HG03442 (cell line): ENCODE measurements at regions not wholly inside any gene's neighbourhood (a gene's known extent, or its start where the extent isn't known, plus 50 kb on each side); places are given as distances from the start of the nearest gene placed in this dataset.

ENCODE experiments used
- ATAC-seq: cut with Tn5 transposase; IDR thresholded peaks from one replicate; pipeline ENCODE4 v1.9.1; 2021; ENCODE audit warnings: mild to moderate bottlenecking, moderate library complexity; ENCODE audit not compliant: unreplicated experiment

DNA sequence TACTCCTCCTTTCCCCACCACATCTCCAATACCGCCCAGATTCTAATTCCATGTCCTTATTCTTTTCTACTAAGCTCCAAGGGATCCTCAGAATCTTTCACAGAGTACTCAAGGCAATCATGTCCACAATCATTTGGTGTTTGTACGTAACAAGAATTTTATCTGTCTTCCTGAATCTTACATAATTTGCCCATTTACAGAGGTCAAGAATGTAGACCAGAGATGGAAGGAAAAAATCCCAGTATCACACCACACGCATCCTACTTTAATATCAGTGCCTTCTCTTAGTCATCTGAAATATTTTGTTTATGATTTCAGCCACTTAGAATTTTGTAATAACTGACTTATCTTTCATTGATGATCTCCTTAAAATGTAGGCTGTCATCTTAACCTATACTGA, 366.0 kb upstream of the LRRC7 start:
- no peak for ATAC-seq

GRCh38 chr1:69203166-69203565, 364.6 kb upstream of the LRRC7 start:
- no peak for ATAC-seq

DNA sequence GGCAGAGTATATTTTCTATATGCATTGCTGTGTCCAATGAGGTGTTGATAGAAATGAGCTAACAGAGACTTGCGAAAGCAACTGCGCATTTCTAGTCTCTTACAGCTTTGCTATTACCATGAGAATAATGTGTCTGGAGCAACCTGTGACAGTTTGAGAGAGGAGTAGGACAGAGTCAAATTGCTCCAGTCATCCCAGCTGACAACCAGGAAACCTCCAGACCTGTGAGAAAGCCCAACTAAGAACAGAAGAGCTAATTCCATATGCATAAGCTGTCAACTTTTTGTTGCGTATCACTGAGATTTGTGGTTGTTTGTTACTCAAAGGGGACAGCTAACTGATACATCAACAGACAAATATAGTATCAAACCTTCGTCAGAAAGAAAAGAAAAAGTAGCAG, 354.1 kb upstream of the LRRC7 start:
- no peak for ATAC-seq

DNA sequence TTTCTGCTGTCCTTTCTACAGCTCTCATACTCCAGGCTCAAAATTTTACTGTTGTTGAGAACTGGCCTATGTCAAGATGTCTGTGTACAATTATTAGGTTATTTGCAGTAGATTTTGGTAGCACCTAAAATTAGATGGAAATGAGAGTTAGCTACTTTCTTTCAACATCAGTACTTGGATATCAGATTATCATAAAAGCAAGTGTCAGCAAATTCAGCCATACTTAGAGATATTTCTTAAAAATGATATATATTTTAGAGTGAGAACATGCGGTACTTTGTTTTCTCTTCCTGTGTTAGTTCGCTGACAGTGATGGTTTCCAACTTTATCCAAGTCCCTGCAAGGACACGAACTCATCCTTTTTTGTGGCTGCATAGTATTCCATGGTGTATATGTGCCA, 351.8 kb upstream of the LRRC7 start:
- no peak for ATAC-seq

- ATAC-seq, result no peak
Measured at GRCh38 chr1:69220672-69221071, 347.1 kb upstream of the LRRC7 start.

DNA sequence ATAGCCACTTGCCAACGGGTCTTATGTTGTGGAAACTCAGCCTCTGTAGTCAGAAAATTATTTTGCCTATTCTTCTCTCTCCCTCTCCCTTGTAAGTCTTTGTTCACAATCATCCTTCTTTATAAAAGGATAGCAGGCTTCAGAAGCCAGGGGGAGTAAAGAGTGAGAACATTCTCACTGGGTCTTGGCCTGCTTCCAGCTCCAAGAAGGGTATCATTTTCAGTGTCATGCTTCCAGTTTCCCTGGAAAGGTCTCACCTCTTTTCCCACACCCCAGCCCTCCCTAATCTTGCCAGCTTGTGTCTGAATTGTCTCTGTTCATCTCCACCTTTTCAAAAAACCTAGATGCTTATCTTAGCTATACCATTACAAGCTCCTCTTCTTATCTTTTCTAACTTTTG, 346.2 kb upstream of the LRRC7 start:
- ATAC-seq, result no peak

DNA sequence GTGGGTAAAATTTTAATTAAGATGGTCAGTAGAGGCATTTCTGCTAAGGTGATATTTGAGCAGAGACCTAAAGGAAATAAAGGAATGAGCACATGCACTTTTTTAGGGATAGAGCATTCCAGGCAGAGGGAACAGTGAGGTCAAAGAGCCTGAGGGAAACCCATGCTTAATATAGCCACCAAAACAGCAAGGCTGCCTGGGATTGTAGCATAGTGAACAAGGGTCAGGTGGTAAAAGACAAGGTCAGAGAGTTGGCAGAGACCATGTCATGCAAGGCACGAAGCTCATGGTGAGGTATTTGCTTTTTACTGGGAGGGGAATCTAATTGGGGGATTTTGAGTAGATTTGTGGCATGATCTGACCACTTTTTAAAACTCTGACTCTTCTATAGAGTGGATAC, 344.6 kb upstream of the LRRC7 start:
- no peak for ATAC-seq

- ATAC-seq, result no peak
Measured at GRCh38 chr1:69228501-69228900, 339.2 kb upstream of the LRRC7 start.

- ATAC-seq, result no peak
Measured at GRCh38 chr1:69230208-69230607, 337.5 kb upstream of the LRRC7 start.

DNA sequence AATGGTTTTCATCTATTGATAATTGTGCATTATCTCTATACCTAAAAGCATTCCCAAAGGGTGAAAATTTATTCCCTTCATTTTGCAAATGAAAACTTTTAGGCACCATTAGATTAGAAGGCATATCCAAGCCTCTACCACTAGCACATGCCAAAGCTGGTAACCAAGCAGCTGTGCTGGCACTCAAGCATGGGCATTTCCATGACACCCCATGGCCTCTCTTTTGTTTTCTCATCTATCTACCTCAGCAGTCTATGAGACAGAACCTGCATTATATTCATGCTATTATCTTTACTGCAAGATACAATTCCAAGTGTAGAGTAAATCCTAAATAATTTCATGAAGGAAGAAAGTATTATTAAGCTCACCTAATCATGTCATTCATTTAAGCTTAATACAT, 334.3 kb upstream of the LRRC7 start:
- no peak for ATAC-seq

- no peak for ATAC-seq
Measured at GRCh38 chr1:69244211-69244610, 323.5 kb upstream of the LRRC7 start.

- ATAC-seq, result no peak
Measured at GRCh38 chr1:69246109-69246508, 321.6 kb upstream of the LRRC7 start.

- ATAC-seq, result no peak
Measured at GRCh38 chr1:69246710-69247109, 321.0 kb upstream of the LRRC7 start.

DNA sequence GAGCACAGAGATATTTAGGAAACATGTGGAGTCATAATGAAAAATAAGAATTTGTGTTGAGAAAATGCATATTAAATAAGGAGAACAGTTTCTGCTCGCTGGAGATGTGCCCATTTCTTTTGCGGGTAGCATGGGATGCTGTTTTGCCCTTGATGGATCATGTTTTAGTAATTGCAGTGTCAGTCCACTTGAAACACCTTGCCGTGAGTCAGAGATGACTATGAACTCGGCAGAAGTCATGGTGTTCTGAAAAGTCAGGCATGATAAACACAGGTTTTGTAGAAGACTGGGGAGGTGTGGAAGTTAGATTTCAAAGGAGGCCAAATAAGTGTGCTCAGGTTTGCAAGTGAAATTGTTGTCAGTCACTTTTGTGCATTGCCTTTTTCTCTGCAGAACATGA, 315.0 kb upstream of the LRRC7 start:
- no peak for ATAC-seq

DNA sequence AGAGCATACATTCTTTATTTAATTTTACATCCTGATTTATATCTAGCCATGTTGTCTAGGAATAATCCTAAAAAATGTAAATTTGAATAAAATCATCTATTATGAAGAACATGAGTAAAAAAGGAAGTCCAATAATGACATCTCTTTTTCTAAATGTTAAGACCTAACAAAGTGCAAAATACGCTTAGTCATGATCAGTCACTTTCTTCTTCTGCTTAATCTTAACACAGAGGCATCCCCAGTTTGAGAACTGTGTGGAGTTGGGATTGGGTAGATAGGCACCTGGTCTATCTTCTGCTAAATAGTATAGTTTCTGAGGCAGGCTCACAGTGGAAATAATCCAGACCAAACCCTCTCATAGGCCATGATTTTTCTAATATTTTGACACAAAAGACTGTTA, 311.7 kb upstream of the LRRC7 start:
- ATAC-seq, result no peak

- ATAC-seq, result no peak
Measured at GRCh38 chr1:69258842-69259241, 308.9 kb upstream of the LRRC7 start.

DNA sequence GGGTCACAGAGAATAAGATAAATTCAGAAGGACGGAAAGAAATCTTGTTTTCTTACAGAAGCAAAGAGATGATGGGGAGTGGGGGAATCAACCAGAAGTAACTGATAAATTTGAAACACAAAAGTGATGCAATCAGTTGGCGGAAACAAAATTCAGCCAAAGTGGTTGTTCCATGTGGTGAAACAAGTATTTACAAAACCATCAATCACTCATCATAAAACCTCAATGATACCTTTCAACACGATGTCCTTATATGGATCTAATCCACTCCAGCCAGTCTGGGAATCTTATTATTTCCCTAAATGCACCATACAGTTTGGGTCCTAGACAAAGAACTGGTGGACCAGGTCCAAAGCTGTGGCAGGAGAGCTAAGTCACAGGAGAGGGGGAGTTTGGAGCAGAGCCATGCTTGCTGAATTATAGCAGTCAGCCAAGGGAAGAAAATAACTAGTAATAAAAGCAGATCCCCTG, 303.8 kb upstream of the LRRC7 start:
- no peak for ATAC-seq

DNA sequence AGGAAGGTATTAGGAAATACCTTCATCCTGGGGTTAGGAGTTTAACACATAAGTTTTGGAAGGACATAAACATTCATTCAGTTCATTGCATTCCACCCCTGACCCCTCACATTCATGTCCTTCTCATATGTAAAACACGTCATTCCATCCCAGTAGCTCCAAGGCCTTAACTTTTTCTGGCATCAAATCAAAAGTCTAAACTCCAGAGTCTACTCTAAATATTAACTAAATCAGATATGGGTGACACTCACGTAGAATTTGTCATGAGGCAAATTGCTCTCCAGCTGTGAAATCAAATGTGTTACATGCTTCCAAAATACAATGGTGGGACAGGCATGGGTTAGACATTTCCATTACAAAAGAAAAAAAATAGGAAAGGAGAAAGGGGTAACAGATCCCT, 298.2 kb upstream of the LRRC7 start:
- no peak for ATAC-seq

GRCh38 chr1:69271587-69272125, 296.1 kb upstream of the LRRC7 start:
- no peak for ATAC-seq

DNA sequence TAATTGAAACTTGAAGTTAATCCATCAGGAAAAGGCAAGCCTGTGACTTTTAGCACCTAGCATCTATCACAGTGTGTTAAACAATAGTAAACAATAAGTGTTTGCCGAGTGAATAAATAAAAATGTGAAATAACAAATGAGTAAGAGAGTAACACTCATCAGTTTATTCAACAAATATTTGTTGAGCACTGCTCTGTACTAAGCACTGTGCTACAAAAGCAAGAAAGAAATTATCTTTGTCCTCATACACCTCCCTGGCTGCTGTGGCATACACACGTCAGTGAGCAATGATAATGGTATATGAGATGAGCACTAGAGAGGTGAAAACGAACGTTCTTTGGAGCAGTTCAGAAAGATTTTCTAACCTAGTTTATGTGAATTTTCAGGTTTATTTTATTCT, 295.0 kb upstream of the LRRC7 start:
- no peak for ATAC-seq

- ATAC-seq, result no peak
Measured at GRCh38 chr1:69278923-69279322, 288.8 kb upstream of the LRRC7 start.

GRCh38 chr1:69283516-69283915, 284.2 kb upstream of the LRRC7 start:
- no peak for ATAC-seq

DNA sequence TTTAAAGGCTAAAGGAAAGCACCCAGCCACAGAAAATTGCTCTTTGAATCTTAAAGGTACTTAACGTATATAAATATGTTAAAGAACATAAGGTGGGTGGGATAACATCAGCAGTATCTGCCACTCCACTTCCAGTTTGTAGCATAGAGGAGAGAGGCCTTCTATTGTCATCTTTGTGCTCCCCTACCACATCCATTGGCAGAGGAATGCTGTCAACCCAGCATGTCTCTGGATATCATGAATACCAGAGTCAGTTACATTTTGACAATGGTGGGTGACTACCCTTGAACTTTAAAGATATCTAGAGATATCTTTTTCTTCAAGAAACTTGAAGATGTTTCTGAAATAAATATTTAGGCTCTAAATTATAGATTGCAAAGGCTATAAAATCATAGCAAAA, 283.2 kb upstream of the LRRC7 start:
- ATAC-seq, result no peak

GRCh38 chr1:69288416-69288815, 279.3 kb upstream of the LRRC7 start:
- ATAC-seq, result no peak
